HepG2 (cell line): ENCODE measurements at regions not wholly inside any gene's neighbourhood (a gene's known extent, or its start where the extent isn't known, plus 50 kb on each side); places are given as distances from the start of the nearest gene placed in this dataset.

Experiments
- ATAC-seq: fragments of 200-7000 bp; cut with Tn5 transposase; 3 replicates; pipeline ENCODE4 v1.9.1; 2020; ENCODE audit warnings: mild to moderate bottlenecking, moderate library complexity
- BruUV-seq: library from RNA; stranded (reverse); fragments of 400-500 nt; replicated peaks from 2 replicates; lab custom pipeline; 2021; lab: Mats Ljungman, UMichigan
- CTCF ChIA-PET: fragments of 300-600 bp; formaldehyde crosslinking; extraction: SDS; loops from one replicate; lab custom pipeline; 2021; ENCODE audit warnings: low total read pairs, inconsistent platforms, low intra/inter-chr PET ratio; lab: Yijun Ruan, JAX
- POLR2A ChIA-PET: fragments of 350-600 bp; sonication (Branson Sonifier 250); formaldehyde crosslinking; loops from one replicate; lab custom pipeline; 2020; ENCODE audit warnings: antibody characterized with exemption, inconsistent platforms; lab: Yijun Ruan, JAX
- DNase-seq: peaks from one replicate; pipeline ENCODE4 v3.0.0-alpha.2; 2015; ENCODE audit warnings: low spot score
- FAIRE-seq: peaks from 3 replicates; lab custom pipeline; 2011; peaks lifted over from hg19 to GRCh38; lab: Jason Lieb, UNC
- H2AFZ ChIP-seq: one replicate; pipeline ENCODE4 v1.6.1; 2011; ENCODE audit warnings: low read length, inconsistent platforms
- H3K27ac ChIP-seq: fragments of 300-600 bp; 3 replicates; pipeline ENCODE4 v1.8.0; 2011; ENCODE audit warnings: mixed run types, mild to moderate bottlenecking, mixed read lengths, low read length, inconsistent platforms; ENCODE audit not compliant: insufficient read depth; ENCODE audit errors: extremely low read length
- H3K27me3 ChIP-seq, 2 experiments: fragments of 200-600 bp in 1 of 2; 2 replicates in 1 of 2; 3 replicates in 1 of 2; pipeline versions ENCODE4 v1.6.0 to v1.8.0; 2011; ENCODE audit warnings: low read length in 2 of 2, mild to moderate bottlenecking in 2 of 2, moderate library complexity in 2 of 2, inconsistent platforms in 1 of 2; ENCODE audit not compliant: insufficient read depth in 2 of 2, control insufficient read depth in 1 of 2
- H3K36me3 ChIP-seq, 2 experiments: fragments of 200-600 bp in 1 of 2; replicated peaks in 1 of 2; 2 replicates in 1 of 2; 3 replicates in 1 of 2; pipeline versions ENCODE4 v1.5.1 to v1.8.0; 2011; ENCODE audit warnings: low read length in 2 of 2, inconsistent platforms in 1 of 2; ENCODE audit not compliant: insufficient read depth in 2 of 2, control insufficient read depth in 1 of 2
- H3K4me1 ChIP-seq: 2 replicates; pipeline ENCODE4 v1.5.1; 2012; ENCODE audit warnings: low read length, inconsistent platforms; ENCODE audit not compliant: insufficient read depth
- H3K4me2 ChIP-seq: 2 replicates; pipeline ENCODE4 v1.6.0; 2011; ENCODE audit warnings: low read depth, low read length, inconsistent platforms
- H3K4me3 ChIP-seq, 3 experiments: fragments of 200-600 bp in 1 of 3; sonication (generic), shearing (Covaris generic) in 1 of 3; replicated peaks in 1 of 3; 2 replicates each; pipeline ENCODE4 v1.5.1; 2011 to 2016; ENCODE audit warnings: low read length in 3 of 3, inconsistent platforms in 2 of 3, low read depth in 2 of 3, mild to moderate bottlenecking in 2 of 3, control low read depth in 1 of 3, mixed read lengths in 1 of 3; ENCODE audit not compliant: insufficient read depth in 1 of 3
- H3K79me2 ChIP-seq: one replicate; pipeline ENCODE4 v1.6.1; 2011; ENCODE audit warnings: low read length, inconsistent platforms; ENCODE audit not compliant: insufficient read depth
- H3K9ac ChIP-seq: 2 replicates; pipeline ENCODE4 v1.6.0; 2011; ENCODE audit warnings: mild to moderate bottlenecking, low read depth, low read length, inconsistent platforms; ENCODE audit not compliant: insufficient read depth
- H3K9me3 ChIP-seq: 2 replicates; pipeline ENCODE4 v1.5.1; 2012; ENCODE audit warnings: mild to moderate bottlenecking, low read length
- H4K20me1 ChIP-seq: 2 replicates; pipeline ENCODE4 v1.6.0; 2011; ENCODE audit warnings: inconsistent platforms, mild to moderate bottlenecking, low read length, moderate library complexity; ENCODE audit not compliant: insufficient read depth
- CAMTA2 ChIP-seq: sonication (generic); formaldehyde crosslinking; IDR thresholded peaks from 2 replicates; pipeline ENCODE4 v1.4.0; 2020; ENCODE audit warnings: mild to moderate bottlenecking, missing genetic modification reagents, borderline replicate concordance
- CREB3 ChIP-seq: sonication (generic); formaldehyde crosslinking; IDR thresholded peaks from 2 replicates; pipeline ENCODE4 v1.5.0; 2020; ENCODE audit warnings: missing genetic modification reagents
- SOX13 ChIP-seq, 3 experiments: fragments of 450-650 bp in 1 of 3; sonication (generic) in 1 of 3; formaldehyde crosslinking in 1 of 3; IDR thresholded peaks in 2 of 3; conservative IDR thresholded peaks in 1 of 3; 2 replicates each; pipeline versions ENCODE4 v1.5.0 to v1.6.1; 2016 to 2020; ENCODE audit warnings: antibody characterized with exemption in 1 of 3, mild to moderate bottlenecking in 1 of 3, missing compliant biosample characterization in 1 of 3, missing genetic modification reagents in 1 of 3, moderate library complexity in 1 of 3
- SOX5 ChIP-seq: IDR thresholded peaks from 2 replicates; pipeline ENCODE4 v1.6.1; 2016; ENCODE audit warnings: borderline replicate concordance
- SRSF4 ChIP-seq: fragments of 200-400 bp; formaldehyde crosslinking; IDR thresholded peaks from one replicate; pipeline ENCODE4 v1.6.1; 2018; ENCODE audit warnings: mild to moderate bottlenecking, low read depth, low read length, moderate library complexity; ENCODE audit not compliant: poor library complexity, severe bottlenecking
- TAF1 ChIP-seq: sonication (generic); formaldehyde crosslinking; IDR thresholded peaks from 2 replicates; pipeline ENCODE4 v1.4.0; 2020; ENCODE audit warnings: missing genetic modification reagents
- THAP11 ChIP-seq: IDR thresholded peaks from 2 replicates; pipeline ENCODE4 v1.6.1; 2016; ENCODE audit warnings: missing biosample characterization, missing genetic modification reagents
- ZBTB33 ChIP-seq: sonication (generic); formaldehyde crosslinking; IDR thresholded peaks from 2 replicates; pipeline ENCODE4 v1.4.0; 2020; ENCODE audit warnings: missing genetic modification reagents
- ZNF251 ChIP-seq: sonication (generic); formaldehyde crosslinking; IDR thresholded peaks from 2 replicates; pipeline ENCODE4 v1.9.0; 2021; ENCODE audit warnings: mild to moderate bottlenecking, missing genetic modification reagents
- ZNF30 ChIP-seq: sonication (generic); formaldehyde crosslinking; IDR thresholded peaks from 2 replicates; pipeline ENCODE4 v1.5.0; 2020; ENCODE audit warnings: mild to moderate bottlenecking, missing genetic modification reagents
- ZNF547 ChIP-seq: sonication (generic); formaldehyde crosslinking; IDR thresholded peaks from 2 replicates; pipeline ENCODE4 v1.5.1; 2020; ENCODE audit warnings: mild to moderate bottlenecking, missing genetic modification reagents
- ZNF75D ChIP-seq: sonication (generic); formaldehyde crosslinking; IDR thresholded peaks from 2 replicates; pipeline ENCODE4 v1.8.1; 2023; ENCODE audit warnings: missing genetic modification reagents, mild to moderate bottlenecking, borderline replicate concordance
- ZNF891 ChIP-seq: sonication (generic); formaldehyde crosslinking; IDR thresholded peaks from 2 replicates; pipeline ENCODE4 v1.5.0; 2020; ENCODE audit warnings: mild to moderate bottlenecking, missing genetic modification reagents
- WGBS: methylation state at CpG from one replicate; pipeline ENCODE4 v1.1.6; 2017; ENCODE audit warnings: low lambda C conversion rate; 5-methylcytosine and 5-hydroxymethylcytosine counted together
- in situ Hi-C: cut with HindIII; loops from 2 replicates; pipeline ENCODE4 v1.10.0; 2017; ENCODE audit warnings: low pct_unique_long_range_greater_than_20kb; ENCODE audit not compliant: extremely low pct_ligation_motif_present
- intact Hi-C: fragments of 100-400 bp; cut with micrococcal nuclease; formaldehyde crosslinking; loops from one replicate; pipeline ENCODE4 v1.10.0; 2022; ENCODE audit not compliant: unreplicated experiment

- 19% methylated on average over 13 of the region's 14 CpGs for WGBS
- ATAC-seq (no peak; the same call in 2 of the 3 replicates), DNase-seq (peak; percentile 49), FAIRE-seq (no peak)
- in situ Hi-C loops: no loop called here
- ChIA-PET CTCF (no interaction called here), POLR2A (no interaction called here)
- Histone ChIP-seq H3K4me3 (no peak overlapping the region), H2AFZ (no peak overlapping the region), H3K79me2 (no peaks in the 10 kb centered on the region), H3K36me3 (no peaks in the 10 kb centered on the region), H3K9me3 (no peaks in the 10 kb centered on the region), H4K20me1 (no peaks in the 10 kb centered on the region), H3K4me2 (no peak overlapping the region), H3K4me1 (no peaks in the 10 kb centered on the region), H3K9ac (no peak overlapping the region), H3K27ac (no peak overlapping the region), H3K27me3 (peaks cover 0 to 14% of the 10 kb centered on the region in 2 experiments; a peak in 1 of 5 replicates)
- intact Hi-C loops: no loop called here
- BruUV-seq: no TSS peak
- TF ChIP-seq CAMTA2 (CRISPR knock-in tag) (no peak), ZNF891 (CRISPR knock-in tag) (no peak), ZNF547 (no peak), ZBTB33 (CRISPR knock-in tag) (0 out of 2 replicates have a peak, but pooled peaks have one; percentile 20), SRSF4 (no peak), TAF1 (no peak), ZNF75D (CRISPR knock-in tag) (no peak), SOX13 (IDR thresholded peaks at IDR 0.05) (no peak), SOX13 (CRISPR knock-in tag; conservative IDR thresholded peaks at IDR 0.05 in 1 of 2, IDR thresholded peaks at IDR 0.05 in 1 of 2) (peak in 1 of 2 experiments; percentile 58; a peak in 2 of 4 replicates), THAP11 (no peak), ZNF251 (CRISPR knock-in tag) (no peak), CREB3 (CRISPR knock-in tag) (no peak), SOX5 (CRISPR knock-in tag) (peak; percentile 14; the same call in 1 of the 2 replicates), ZNF30 (CRISPR knock-in tag) (no peak)
- TF ChIP-seq, all 625 proteins: peak for 3
Measured at GRCh38 chr7:51647931-51648351, 331.3 kb upstream of the COBL start.
